ENCODE measurements at regions not wholly inside any gene's neighbourhood (a gene's known extent, or its start where the extent isn't known, plus 50 kb on each side); places are given as distances from the start of the nearest gene placed in this dataset.
"Not testable (repeated sequence)": the region's sequence is repeated elsewhere in the genome, so short reads cannot be mapped to it uniquely, and the experiment has no call there.

DNA sequence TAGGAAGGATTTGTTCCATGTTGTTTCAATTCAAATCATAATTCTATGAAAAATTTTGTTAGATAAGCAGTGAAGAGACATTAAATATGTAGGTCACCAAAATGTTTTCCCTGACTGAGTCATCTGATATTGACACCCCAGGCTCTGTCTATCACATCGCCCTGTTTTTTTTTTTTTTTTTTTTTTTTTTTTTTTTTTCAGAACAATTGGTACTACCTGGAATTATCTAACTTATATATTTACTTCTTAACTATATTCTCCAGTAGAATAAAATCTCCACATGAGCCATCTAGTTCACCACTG is 97.8 kb upstream of the KRAS start:
- DNase-seq (ENCODE audit: low read depth in 1 of 2, low spot score in 1 of 2), result no peak
- in situ Hi-C loops (cut with HindIII; ENCODE audit: low pct_unique_long_range_greater_than_20kb, low sequenced_read_pairs), result no loop called here
- no peak for TF ChIP-seq JUND (IDR thresholded peaks at IDR 0.05; ENCODE audit: low read depth)

DNA sequence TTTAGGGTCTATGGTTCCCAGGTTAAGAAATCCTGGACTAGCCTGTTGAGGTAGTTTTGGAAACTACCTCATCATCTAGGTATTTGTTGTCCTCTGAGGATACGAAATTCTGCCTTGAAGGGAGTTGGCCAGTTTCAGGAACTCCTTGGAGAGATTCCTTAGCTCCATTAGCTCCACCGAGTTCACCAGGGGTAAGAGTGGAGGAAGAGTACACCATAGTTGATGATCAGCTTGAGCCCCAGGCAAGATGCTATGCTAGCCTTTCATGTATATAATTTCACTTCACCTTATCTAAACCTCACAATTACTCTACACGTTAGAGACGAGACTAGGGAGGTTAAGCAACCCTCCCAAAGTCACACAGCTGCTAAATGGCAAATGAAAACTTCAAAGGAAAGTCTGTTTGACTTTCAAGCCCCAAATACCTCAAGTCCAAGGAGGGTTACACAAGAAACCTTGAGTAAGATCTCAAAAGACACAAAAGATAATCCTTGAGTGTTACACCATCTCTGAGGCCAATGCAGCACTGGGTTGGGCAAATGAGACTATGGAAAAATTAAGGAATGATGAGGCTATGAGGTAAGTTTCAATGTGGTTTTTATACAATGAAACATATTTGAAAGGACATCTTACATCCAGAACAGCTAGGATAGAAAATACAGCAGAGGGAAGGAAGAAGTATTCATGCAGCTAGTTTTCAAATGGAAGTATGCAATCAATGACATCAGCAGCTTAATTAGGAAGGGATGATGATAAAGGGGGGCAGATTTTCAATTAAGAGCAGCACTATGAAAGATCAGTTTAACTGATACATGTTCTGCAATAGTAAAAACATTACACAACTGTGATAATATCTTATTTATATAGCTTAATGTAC is 97.2 kb upstream of the KRAS start:
- in situ Hi-C loops (cut with HindIII; ENCODE audit: low pct_unique_long_range_greater_than_20kb, low sequenced_read_pairs), result no loop called here
- peak; percentile 17 to 80 for DNase-seq (ENCODE audit: low read depth in 1 of 2, low spot score in 1 of 2)
- peak; percentile 50; the same call in 1 of the 2 replicates for TF ChIP-seq JUND (IDR thresholded peaks at IDR 0.05; ENCODE audit: low read depth)

DNA sequence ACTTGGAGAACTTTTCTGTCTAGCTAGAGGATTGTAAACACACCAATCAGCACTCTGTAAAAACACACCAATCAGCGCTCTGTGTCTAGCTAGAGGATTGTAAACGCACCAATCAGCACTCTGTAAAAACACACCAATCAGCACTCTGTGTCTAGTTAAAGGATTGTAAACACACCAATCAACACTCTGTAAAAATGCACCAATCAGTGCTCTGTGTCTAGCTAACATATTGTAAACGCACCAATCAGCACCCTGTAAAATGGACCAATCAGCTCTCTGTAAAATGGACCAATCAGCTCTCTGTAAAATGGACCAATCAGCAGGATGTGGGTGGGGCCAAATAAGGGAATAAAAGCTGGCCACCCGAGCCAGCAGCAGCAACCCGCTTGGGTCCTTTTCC is 91.1 kb upstream of the KRAS start:
- DNase-seq (ENCODE audit: low read depth in 1 of 2, low spot score in 1 of 2); in situ Hi-C loops (cut with HindIII; ENCODE audit: low pct_unique_long_range_greater_than_20kb, low sequenced_read_pairs): not testable (repeated sequence)

DNA sequence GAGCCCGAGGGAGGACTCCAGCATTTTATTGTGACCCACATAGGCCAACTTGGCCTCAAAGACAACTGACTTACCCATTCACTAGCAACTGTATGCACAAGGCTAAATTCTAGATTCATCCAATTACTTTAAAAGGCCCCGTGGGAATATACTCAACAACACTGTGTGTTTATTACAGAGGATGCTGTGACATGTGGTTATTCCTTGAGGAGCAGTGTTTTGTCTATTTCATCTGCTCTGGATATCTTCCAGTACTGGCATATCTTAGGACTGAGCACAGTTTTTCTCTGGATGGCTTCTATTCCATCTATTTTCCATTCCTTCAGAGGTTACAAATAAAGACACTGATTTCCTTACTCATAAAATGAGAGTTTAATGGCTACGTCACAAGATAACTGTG is 87.2 kb upstream of the KRAS start:
- DNase-seq (ENCODE audit: low read depth in 1 of 2, low spot score in 1 of 2), result no peak
- in situ Hi-C loops (cut with HindIII; ENCODE audit: low pct_unique_long_range_greater_than_20kb, low sequenced_read_pairs), result no loop called here
- no peak for TF ChIP-seq JUND (IDR thresholded peaks at IDR 0.05; ENCODE audit: low read depth)

DNA sequence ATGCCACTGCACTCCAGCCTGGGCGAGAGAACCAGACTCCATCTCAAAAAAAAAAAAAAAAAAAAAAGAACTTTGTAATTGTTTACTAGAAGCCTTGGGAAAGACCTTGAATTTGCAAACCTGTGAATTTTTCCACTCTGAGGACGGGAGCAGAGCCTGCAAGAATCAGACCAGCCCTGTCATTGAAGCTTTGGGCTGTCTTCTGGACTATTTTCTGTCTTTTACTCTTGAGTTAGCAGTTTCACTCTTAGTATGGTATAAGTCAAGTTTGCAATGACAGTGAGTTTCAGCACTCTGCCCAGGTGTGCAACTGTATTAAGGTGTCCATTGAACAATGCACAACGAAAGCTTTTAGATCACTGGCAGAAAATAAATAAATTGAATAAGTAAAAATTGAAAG is 81.4 kb upstream of the KRAS start:
- in situ Hi-C loops (cut with HindIII; ENCODE audit: low pct_unique_long_range_greater_than_20kb, low sequenced_read_pairs), result no loop called here
- TF ChIP-seq JUND (IDR thresholded peaks at IDR 0.05; ENCODE audit: low read depth), result no peak
- DNase-seq (ENCODE audit: low read depth in 1 of 2, low spot score in 1 of 2), result no peak

DNA sequence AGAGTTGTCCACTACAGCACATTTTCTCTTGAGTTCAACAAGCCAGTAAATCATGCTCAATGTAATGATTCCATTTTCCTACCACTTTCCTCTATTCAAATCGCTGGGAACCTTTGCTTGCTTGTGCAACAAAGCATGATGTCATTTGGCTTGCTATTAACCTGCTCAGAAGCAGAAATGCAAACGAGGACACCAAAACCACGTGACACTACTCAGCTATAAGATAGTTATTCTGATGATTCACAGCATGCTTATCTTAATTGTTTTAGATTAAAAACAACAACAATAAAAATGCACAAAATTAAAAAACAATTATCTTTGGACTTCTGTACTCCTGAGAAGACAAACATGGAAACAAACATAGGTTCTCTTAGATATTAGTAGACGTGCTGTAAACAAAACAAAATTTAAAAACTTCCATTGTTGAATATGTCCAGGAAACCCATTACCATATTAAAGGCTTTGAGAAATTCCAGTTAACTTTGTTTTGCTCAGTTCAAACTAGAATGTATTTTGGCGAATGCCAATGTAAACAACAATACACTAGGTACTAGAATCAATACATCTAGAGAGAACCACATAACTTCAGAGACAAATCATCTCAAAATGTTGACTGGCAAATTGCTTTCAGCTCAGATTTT is 77.5 kb upstream of the KRAS start:
- DNase-seq (ENCODE audit: low read depth in 1 of 2, low spot score in 1 of 2), result no peak
- TF ChIP-seq JUND (IDR thresholded peaks at IDR 0.05; ENCODE audit: low read depth), result no peak
- in situ Hi-C loops (cut with HindIII; ENCODE audit: low pct_unique_long_range_greater_than_20kb, low sequenced_read_pairs), result no loop called here

DNA sequence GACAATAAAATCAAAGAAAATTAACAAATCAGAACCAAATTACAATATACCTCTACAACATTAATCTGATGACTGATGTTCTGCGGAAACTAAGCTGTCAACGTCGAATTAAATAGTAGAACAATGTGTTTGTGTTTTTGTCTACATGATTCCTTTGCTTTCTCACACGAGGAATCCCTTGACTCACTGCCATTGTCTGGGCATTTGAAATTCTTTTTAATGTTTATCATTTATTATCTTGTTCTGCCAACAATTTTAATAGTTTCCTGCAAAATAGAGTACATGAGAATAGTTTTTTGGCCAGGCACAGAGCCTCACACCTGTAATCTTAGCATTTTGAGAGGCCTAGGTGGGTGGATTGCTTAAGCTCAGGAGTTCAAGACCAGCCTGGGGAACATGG is 76.6 kb upstream of the KRAS start:
- TF ChIP-seq JUND (IDR thresholded peaks at IDR 0.05; ENCODE audit: low read depth), result no peak
- in situ Hi-C loops (cut with HindIII; ENCODE audit: low pct_unique_long_range_greater_than_20kb, low sequenced_read_pairs), result no loop called here
- DNase-seq (ENCODE audit: low read depth in 1 of 2, low spot score in 1 of 2), result no peak

DNA sequence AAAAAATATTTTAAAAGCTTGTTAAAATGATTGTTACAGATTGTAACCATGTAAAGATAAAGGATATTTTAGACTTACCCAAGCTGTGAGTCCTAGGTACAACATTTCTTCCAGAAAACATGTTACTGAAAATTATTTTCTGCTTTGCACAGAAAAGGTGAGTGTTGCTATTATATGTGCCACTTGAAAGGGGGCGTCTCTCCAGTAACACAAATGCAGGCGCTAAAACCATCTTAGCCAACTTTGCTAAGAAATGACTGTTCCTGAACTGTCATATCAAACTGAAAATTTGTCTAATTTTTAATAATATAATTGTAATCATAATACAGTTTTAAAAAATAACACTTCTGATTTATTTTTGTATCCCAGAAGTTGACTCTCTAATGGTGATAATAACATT is 75.6 kb upstream of the KRAS start:
- DNase-seq (ENCODE audit: low read depth in 1 of 2, low spot score in 1 of 2), result no peak
- in situ Hi-C loops (cut with HindIII; ENCODE audit: low pct_unique_long_range_greater_than_20kb, low sequenced_read_pairs), result no loop called here
- TF ChIP-seq JUND (IDR thresholded peaks at IDR 0.05; ENCODE audit: low read depth), result no peak

DNA sequence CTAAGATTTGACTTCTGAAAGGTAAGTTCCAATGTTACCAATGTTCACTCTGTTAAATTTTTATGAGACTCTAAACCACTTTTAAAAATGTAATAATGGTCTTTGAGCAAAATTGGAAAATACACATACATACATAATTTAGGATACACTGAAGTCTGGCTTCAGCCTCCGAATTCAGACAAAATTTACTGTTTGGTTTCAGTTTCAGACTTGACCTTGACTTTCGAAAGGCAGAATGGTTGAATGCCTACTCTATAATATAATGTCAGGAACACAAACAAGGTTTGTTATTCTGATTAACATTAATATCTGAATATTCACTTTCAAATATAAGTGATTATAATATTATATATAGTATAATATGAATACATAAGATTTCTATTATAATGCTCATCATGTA is 74.1 kb upstream of the KRAS start:
- in situ Hi-C loops (cut with HindIII; ENCODE audit: low pct_unique_long_range_greater_than_20kb, low sequenced_read_pairs), result no loop called here
- no peak for TF ChIP-seq JUND (IDR thresholded peaks at IDR 0.05; ENCODE audit: low read depth)
- no peak for DNase-seq (ENCODE audit: low read depth in 1 of 2, low spot score in 1 of 2)

DNA sequence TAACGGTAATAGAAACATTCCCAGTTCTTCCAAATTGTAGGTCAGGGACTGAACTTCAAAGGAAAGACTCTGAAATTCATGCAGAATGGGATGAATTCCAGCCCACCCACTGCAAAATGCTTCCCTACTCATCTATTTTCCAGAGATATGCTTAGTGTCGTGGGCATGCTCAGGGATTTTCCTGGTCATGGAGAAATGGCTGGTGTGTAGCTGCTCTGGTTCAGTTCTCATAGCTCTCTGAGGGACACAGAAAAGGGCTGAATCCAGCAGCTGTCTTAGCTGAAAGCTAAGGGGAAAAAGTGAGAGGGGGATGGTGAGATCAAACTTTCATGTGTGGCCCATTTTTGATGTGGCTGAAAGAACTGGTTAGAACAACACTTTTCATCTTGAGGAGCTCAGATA is 72.9 kb upstream of the KRAS start:
- in situ Hi-C loops (cut with HindIII; ENCODE audit: low pct_unique_long_range_greater_than_20kb, low sequenced_read_pairs), result no loop called here
- no peak for TF ChIP-seq JUND (IDR thresholded peaks at IDR 0.05; ENCODE audit: low read depth)
- DNase-seq (ENCODE audit: low read depth in 1 of 2, low spot score in 1 of 2), result no peak

DNA sequence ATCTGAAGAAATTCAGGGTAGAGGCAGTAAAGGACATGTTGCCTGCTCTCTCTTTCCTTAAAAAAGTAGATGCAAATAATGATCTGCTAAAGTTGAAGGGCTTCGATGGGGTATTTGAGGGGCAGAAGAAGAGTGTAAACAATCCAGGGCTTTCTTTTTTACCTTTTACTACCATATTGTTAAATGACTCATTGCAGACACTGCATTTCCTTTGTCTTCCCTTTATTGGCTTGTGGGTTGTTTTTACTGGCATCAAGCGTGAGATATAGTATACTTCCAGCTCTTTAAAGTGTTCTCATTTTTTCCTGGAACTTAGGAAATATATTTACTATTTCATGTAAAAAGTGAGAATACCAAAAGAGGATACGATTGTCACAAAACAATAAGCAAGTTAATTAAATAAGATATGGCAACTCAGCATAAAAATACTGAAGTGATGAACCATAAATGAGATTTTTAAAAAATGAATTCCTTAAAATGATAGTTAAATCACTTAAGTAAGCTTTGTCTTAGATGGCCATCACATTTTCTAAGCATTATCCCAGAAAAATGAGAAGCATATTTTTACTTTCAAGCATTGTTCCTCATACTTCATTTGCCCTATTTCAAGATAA is 72.3 kb upstream of the KRAS start:
- no peak for TF ChIP-seq JUND (IDR thresholded peaks at IDR 0.05; ENCODE audit: low read depth)
- DNase-seq (ENCODE audit: low read depth in 1 of 2, low spot score in 1 of 2), result no peak
- in situ Hi-C loops (cut with HindIII; ENCODE audit: low pct_unique_long_range_greater_than_20kb, low sequenced_read_pairs), result no loop called here

DNA sequence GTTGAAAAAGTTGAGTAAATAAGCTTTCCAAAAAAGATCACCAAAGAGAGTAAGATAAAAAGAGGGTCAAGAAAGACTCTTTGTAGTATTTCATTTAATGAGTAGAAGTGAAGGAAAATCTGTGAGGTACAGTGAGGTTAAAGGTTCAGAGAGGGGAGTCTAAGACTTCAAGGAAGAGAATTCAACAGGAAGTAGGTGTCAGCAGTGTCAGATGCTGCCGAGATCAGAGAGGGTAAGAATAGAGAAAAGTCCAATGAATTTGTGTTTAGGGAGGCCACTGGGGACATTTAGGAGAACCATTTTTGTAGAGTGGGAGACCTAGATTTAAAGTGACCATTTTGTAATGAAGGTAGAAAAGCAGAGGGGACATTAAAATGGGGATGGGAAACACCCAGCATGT is 71.6 kb upstream of the KRAS start:
- TF ChIP-seq JUND (IDR thresholded peaks at IDR 0.05; ENCODE audit: low read depth), result no peak
- in situ Hi-C loops (cut with HindIII; ENCODE audit: low pct_unique_long_range_greater_than_20kb, low sequenced_read_pairs), result no loop called here
- DNase-seq (ENCODE audit: low read depth in 1 of 2, low spot score in 1 of 2), result no peak

DNA sequence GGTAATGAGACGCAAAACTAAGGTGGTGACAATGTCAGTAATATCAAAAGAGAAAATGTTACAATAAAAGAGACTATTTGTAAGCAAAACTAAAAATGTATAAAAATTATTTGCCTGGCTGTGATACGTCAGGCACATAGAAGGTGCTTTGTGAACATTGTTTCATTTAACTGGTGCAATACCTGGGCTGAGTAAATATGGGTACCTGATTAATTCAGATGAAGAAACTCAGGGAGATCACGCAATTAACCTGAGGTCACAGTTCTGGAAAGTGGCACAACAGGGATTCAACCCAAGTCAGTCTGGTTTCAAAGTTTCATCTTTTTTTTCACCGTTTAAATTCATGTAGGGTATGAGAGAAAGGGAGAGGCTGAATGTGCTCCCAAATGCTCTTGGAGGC is 71.0 kb upstream of the KRAS start:
- TF ChIP-seq JUND (IDR thresholded peaks at IDR 0.05; ENCODE audit: low read depth), result no peak
- DNase-seq (ENCODE audit: low read depth in 1 of 2, low spot score in 1 of 2), result no peak
- in situ Hi-C loops (cut with HindIII; ENCODE audit: low pct_unique_long_range_greater_than_20kb, low sequenced_read_pairs), result no loop called here

All from T47D (cell line).